Gastrocnemius medialis (tissue), 4 donors: ENCODE measurements at regions not wholly inside any gene's neighbourhood (a gene's known extent, or its start where the extent isn't known, plus 50 kb on each side); places are given as distances from the start of the nearest gene placed in this dataset.

Experiments used
- ATAC-seq, 2 donors: fragments of 150-250 bp; one replicate each; pipeline ENCODE4 v1.9.1; 2016
- DNase-seq, 2 donors: peaks; one replicate each; pipeline ENCODE4 v3.0.0-alpha.2; 2019
- H3K27ac ChIP-seq, 4 donors: fragments of 200-600 bp; sonication (generic); 1 replicate in 1 of 4; 2 replicates in 3 of 4; pipeline ENCODE4 v1.5.1; 2016 to 2018; ENCODE audit warnings: mild to moderate bottlenecking in 2 of 4, moderate library complexity in 1 of 4
- H3K27me3 ChIP-seq, 3 donors: fragments of 200-600 bp; sonication (generic) in 2 of 3; 1 replicate in 1 of 3; 2 replicates in 2 of 3; pipeline versions ENCODE4 v1.5.1 to v1.6.0; 2016 to 2019; ENCODE audit warnings: mild to moderate bottlenecking in 1 of 3, moderate library complexity in 1 of 3
- H3K36me3 ChIP-seq, 2 donors: fragments of 200-600 bp; sonication (generic) in 1 of 2; one replicate each; pipeline ENCODE4 v1.5.1; 2017 to 2018
- H3K4me1 ChIP-seq, 2 donors: fragments of 200-600 bp; sonication (generic) in 1 of 2; one replicate each; pipeline ENCODE4 v1.5.1; 2016 to 2017; ENCODE audit warnings: mild to moderate bottlenecking in 2 of 2
- H3K4me3 ChIP-seq, 4 donors: fragments of 200-600 bp; sonication (generic) in 3 of 4; 1 replicate in 1 of 4; 2 replicates in 3 of 4; pipeline ENCODE4 v1.5.1; 2016 to 2019; ENCODE audit warnings: mild to moderate bottlenecking in 2 of 4
- H3K9me3 ChIP-seq, 3 donors: fragments of 200-600 bp; sonication (generic) in 2 of 3; 1 replicate in 1 of 3; 2 replicates in 2 of 3; pipeline ENCODE4 v1.5.1; 2016 to 2019
- POLR2A ChIP-seq, 2 donors: fragments of 450-650 bp; IDR thresholded peaks; one replicate each; pipeline ENCODE4 v1.6.1; 2017; ENCODE audit warnings: antibody characterized with exemption in 2 of 2, mild to moderate bottlenecking in 2 of 2, moderate library complexity in 2 of 2
- in situ Hi-C, 4 donors: fragments of 200-750 bp; cut with MboI; loops; one replicate each; pipeline versions ENCODE4 v1.15.0 to v1.8.0; 2017; ENCODE audit warnings: low sequenced_read_pairs in 4 of 4
- intact Hi-C: fragments of 100-400 bp; cut with DNase I; formaldehyde crosslinking; loops from one replicate; pipeline ENCODE4 v1.15.1; 2023; ENCODE audit warnings: low total_unique reads
- TF ChIP-seq, protein P1 (sequence below), 5 experiments: fragments of 450-650 bp in 3 of 5; fragments of 200-600 bp in 2 of 5; sonication (generic) in 2 of 5; IDR thresholded peaks in 4 of 5; conservative IDR thresholded peaks in 1 of 5; 1 replicate in 4 of 5; 2 replicates in 1 of 5; pipeline ENCODE4 v1.5.1; 2016 to 2019; ENCODE audit warnings: antibody characterized with exemption in 5 of 5, mild to moderate bottlenecking in 3 of 5, moderate library complexity in 3 of 5

DNA sequence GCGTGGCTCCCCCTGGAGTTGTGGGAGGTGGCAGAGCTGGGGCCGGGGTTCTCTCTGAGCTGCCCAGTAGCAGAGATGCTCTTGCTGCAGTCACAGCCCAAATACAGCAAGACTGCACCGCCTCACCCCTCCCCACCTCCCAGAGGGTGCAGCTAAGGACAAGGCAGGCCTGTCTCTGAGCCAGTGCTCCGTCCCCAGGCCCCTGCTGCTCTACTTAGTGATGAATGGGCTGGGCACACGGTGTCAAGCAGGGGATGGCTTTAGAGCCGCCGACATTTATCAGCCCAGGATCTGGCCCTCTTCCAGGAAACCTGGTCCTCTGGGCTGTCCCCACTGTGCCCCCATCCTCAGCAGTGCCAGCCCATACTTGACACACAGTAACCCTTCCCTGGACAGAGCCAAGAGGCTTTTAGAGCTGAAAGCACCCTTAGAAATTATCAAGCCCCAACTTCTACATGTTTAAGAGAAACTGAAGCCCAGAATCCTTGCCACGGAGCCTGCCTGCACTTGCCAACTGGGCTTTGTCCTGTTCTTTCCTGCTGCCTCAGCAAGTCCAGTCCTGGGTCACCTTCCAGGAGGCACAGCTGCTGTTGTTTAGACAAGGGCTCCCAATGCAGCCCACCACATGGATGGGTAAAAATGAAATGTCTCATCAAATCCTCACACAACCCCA is 137.1 kb upstream of the UNC5B start:
- H3K9me3 ChIP-seq: no peaks in the 10 kb centered on the region
- no peak for ATAC-seq
- H3K36me3 ChIP-seq: no peaks in the 10 kb centered on the region
- TF ChIP-seq, protein P1, sequence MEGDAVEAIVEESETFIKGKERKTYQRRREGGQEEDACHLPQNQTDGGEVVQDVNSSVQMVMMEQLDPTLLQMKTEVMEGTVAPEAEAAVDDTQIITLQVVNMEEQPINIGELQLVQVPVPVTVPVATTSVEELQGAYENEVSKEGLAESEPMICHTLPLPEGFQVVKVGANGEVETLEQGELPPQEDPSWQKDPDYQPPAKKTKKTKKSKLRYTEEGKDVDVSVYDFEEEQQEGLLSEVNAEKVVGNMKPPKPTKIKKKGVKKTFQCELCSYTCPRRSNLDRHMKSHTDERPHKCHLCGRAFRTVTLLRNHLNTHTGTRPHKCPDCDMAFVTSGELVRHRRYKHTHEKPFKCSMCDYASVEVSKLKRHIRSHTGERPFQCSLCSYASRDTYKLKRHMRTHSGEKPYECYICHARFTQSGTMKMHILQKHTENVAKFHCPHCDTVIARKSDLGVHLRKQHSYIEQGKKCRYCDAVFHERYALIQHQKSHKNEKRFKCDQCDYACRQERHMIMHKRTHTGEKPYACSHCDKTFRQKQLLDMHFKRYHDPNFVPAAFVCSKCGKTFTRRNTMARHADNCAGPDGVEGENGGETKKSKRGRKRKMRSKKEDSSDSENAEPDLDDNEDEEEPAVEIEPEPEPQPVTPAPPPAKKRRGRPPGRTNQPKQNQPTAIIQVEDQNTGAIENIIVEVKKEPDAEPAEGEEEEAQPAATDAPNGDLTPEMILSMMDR (IDR thresholded peaks at IDR 0.05 in 4 of 5, conservative IDR thresholded peaks at IDR 0.05 in 1 of 5): no peak
- TF ChIP-seq POLR2A (IDR thresholded peaks at IDR 0.05): no peak
- DNase-seq: no peak
- no peaks in the 10 kb centered on the region for H3K27me3 ChIP-seq
- no peak overlapping the region for H3K27ac ChIP-seq
- in situ Hi-C loops (no loop called here), intact Hi-C loops (no loop called here)
- peaks cover 7 to 8% of the 10 kb centered on the region in 2 donors for H3K4me1 ChIP-seq
- no peak overlapping the region for H3K4me3 ChIP-seq

- TF ChIP-seq, protein P1 (IDR thresholded peaks at IDR 0.05 in 4 of 5, conservative IDR thresholded peaks at IDR 0.05 in 1 of 5): no peak
- no peak for TF ChIP-seq POLR2A (IDR thresholded peaks at IDR 0.05)
- no peak overlapping the region for H3K27ac ChIP-seq
- no peaks in the 10 kb centered on the region for H3K27me3 ChIP-seq
- no peak overlapping the region for H3K4me3 ChIP-seq
- no peaks in the 10 kb centered on the region for H3K9me3 ChIP-seq
- intact Hi-C loops (no loop called here), in situ Hi-C loops (no loop called here)
- H3K4me1 ChIP-seq: peaks cover 7 to 8% of the 10 kb centered on the region in 2 donors
- H3K36me3 ChIP-seq: no peaks in the 10 kb centered on the region
- ATAC-seq: no peak
- DNase-seq: no peak
Observed at GRCh38 chr10:71075759-71076472, 136.5 kb upstream of the UNC5B start.

DNA sequence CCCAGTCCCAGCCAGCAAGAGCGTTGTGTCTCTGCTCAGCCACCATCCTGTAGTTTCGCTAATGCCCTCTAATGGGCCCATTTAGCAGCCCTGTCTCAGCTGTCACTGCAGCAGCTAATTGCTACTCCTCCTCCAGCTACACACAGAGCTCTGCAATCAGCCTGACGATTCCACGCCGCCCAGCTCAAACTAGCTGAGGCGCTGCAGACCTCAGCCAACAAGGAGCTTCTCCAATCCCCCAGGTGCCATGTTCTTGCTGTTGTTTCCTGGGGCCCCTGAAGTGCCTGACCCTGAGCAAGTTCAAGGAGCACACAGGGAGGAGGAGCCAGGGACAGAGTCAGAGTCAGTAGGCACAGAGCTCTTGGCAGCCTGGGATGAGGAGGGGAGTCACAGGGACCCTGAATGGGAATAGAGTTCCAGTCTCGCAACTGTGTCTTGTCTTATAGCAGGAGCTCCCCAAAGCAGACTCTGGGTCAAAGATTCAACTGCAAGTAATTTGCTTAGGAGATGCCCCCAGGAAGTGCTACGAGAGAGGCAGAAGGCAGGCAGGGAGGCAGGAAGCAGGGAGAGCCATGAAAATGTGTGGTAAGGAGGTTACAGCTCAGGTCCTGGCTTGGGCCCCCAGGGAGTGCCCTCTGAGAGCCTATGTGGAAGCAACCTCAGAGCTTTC is 135.8 kb upstream of the UNC5B start:
- no peak for ATAC-seq
- intact Hi-C loops: no loop called here
- Histone ChIP-seq H3K27ac (no peak overlapping the region), H3K9me3 (no peaks in the 10 kb centered on the region), H3K36me3 (no peaks in the 10 kb centered on the region), H3K4me1 (peaks cover 7 to 8% of the 10 kb centered on the region in 2 donors), H3K4me3 (no peak overlapping the region), H3K27me3 (no peaks in the 10 kb centered on the region)
- in situ Hi-C loops: no loop called here
- DNase-seq: no peak
- no peak for TF ChIP-seq POLR2A (IDR thresholded peaks at IDR 0.05)
- TF ChIP-seq, protein P1 (IDR thresholded peaks at IDR 0.05 in 4 of 5, conservative IDR thresholded peaks at IDR 0.05 in 1 of 5): no peak

DNA sequence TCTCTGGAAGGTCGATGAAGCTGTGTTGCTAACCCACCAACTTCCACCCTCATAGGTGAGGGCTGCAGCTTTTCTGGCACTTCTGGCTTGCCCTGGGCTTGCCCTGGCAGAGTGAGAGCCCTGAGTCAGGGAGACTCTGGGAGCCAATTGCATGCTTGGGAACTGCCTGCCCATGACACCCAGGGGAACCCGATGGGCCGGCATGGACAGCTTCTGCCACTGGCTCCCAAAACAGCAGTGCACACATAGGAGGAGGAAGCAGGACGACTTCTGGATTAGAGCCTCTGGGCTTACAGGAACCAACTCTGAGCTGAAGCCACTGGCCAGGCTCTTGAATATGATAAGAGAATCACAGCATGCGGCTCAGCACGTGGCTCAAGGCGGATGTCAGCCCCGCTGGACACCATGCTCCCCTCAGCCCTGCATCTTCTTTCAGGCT is 135.2 kb upstream of the UNC5B start:
- Histone ChIP-seq H3K4me1 (peaks cover 7 to 8% of the 10 kb centered on the region in 2 donors), H3K27me3 (no peaks in the 10 kb centered on the region), H3K27ac (no peak overlapping the region), H3K4me3 (no peak overlapping the region), H3K36me3 (no peaks in the 10 kb centered on the region), H3K9me3 (no peaks in the 10 kb centered on the region)
- no peak for DNase-seq
- ATAC-seq: no peak
- intact Hi-C loops: no loop called here
- in situ Hi-C loops: no loop called here
- no peak for TF ChIP-seq POLR2A (IDR thresholded peaks at IDR 0.05)
- TF ChIP-seq, protein P1 (IDR thresholded peaks at IDR 0.05 in 4 of 5, conservative IDR thresholded peaks at IDR 0.05 in 1 of 5): no peak
